GM18858 (cell line): ENCODE measurements at regions not wholly inside any gene's neighbourhood (a gene's known extent, or its start where the extent isn't known, plus 50 kb on each side); places are given as distances from the start of the nearest gene placed in this dataset.
"Not testable (repeated sequence)": the region's sequence is repeated elsewhere in the genome, so short reads cannot be mapped to it uniquely, and the experiment has no call there.

Experiments used
- ATAC-seq: cut with Tn5 transposase; IDR thresholded peaks from one replicate; pipeline ENCODE4 v1.9.1; 2021; ENCODE audit not compliant: unreplicated experiment

DNA sequence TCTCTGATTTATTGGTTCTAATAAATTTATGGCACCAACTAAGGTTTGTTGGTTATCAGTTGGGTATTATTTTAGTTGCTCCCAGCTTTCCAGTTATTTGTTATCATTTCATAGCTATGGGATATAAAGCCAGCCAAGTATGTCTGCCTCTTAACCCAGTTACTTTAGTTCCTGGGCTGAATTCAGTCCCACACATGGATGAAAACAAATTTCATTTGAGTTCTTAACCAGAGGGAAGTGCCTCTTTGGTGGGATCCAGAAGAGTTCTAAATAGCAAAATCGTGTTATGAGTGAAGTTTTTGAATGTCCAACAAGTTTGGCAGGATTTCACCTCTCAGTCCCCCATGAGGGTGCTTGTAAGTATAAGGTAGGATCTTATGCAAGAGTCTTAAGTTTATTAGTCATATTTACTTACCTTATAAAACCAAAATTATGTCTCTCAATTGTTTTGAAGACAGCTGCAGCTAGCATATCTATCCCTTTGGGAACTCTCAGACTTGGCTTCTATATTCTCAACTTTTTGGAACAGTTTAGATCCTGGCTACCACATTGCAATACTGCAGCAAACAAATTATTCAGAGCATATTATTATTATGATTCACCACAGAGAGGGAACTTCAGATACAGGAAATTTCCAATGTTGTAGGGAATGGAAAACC, 683.6 kb downstream of the BCKDHB start:
- no peak for ATAC-seq

- ATAC-seq: not testable (repeated sequence)
These were observed 676.8 kb downstream of the BCKDHB start for GRCh38 chr6:80783271-80783670.

GRCh38 chr6:80771941-80772340, 665.5 kb downstream of the BCKDHB start:
- no peak for ATAC-seq

DNA sequence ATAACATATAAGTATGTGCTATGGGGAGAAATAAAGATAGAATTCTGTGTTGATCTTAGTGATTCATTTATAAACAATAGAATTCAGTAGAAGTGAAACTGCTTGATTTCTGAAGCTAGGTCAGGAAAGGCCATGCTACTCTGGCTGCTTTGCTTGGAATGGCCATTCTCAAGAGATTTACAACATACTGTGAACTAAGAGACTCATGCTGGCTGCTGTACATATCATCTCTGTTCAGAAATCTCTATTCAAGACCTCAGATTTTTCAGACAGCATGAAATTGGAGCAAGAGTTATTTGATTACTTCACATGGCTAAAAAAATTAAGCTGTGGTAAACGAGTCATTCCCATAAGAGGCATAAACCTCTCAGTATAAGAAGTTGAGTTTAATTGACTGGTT, 662.6 kb downstream of the BCKDHB start:
- ATAC-seq: no peak

DNA sequence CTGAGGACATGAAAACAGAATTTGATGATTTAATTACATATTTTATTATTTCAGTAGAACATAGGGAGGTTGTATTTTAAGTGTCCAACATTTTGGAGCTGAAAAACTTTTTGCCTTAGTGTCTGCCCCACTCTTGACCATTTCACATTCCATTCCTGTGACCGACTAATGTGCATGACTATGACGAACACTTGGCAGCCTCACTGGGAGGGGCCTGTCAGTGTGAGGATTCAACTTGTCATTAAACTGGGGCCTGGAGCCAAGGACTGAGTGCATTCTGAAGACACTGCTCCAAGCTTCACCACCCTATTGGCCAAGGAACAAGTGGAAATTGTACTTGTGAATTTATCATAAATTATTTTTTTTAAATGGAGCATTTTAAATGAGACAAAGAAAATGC, 661.3 kb downstream of the BCKDHB start:
- no peak for ATAC-seq

DNA sequence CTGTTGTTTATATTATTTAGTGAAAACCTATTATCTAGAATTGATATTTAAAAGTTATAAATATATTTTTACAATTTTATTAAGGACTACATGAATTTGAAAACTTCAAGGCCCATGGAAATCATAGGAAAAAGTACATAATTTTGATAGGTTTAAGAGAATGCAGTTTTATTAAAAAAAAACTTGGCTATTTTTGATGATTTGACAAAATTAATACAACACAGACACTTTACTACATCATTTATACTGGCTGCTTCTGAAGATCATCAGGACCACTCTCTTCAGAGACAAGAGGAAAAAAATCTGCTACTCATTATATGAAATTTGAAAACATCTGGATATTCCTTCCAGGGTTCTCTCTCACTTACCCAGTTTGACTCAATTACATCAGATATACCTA, 637.7 kb downstream of the BCKDHB start:
- no peak for ATAC-seq

- peak; percentile 55 for ATAC-seq
These were observed 636.0 kb downstream of the BCKDHB start for GRCh38 chr6:80742481-80742880.

- ATAC-seq: no peak
These were observed 627.2 kb downstream of the BCKDHB start for GRCh38 chr6:80733641-80734040.

DNA sequence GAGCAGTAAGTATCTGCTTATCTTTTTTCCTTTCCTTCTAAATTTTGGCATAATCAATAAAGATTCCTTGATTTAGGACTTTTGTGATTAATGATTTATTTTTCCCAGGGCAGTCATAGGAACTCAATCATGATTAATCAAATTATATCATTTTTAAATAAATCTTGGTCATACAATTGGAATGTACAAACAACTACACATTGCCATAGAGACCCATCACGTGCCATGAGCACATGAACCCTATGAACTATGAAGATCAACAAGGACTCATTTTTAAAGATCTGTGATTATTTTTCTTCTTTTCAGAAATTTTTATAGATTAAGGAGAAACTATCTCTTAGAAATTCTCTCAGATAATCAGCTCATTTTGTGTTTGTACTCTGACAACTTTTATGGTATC, 622.4 kb downstream of the BCKDHB start:
- no peak for ATAC-seq

- no peak for ATAC-seq
These were observed 621.8 kb downstream of the BCKDHB start for GRCh38 chr6:80728101-80728750.

DNA sequence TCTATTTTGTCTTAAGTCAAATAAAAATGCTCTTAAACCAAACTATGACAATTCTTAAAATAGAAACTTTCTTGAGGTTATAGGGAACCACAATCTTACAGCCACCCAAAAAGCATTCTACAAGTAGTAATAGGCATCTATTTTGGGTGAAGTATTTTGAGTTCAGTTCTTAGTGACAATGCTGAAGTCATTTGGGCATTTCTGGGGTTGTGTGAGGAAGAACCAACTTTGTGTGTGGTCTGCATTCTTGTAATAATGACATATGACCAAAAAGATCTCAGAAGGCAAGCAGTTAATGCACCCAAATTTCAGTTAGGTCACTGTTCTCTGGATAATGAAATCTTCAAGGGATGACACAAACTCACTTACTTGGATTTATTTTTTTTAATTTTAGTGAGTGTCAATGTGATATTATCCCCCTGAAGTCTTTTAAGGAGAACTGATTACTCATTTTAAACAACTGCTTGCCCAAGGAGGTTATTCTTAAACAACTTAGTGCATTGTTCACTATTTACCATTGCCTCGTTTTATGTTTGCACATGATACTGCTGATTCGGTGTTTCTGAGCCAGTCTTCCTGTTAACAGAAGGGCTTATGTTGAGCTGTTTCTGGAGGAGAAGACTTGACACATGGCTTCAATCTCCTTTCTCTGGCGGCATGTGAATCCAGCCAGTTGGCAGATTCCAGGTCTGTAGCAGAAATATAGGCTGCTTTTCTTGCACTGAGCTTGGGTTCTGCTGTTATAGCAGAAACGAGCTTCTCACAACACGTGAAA, 618.9 kb downstream of the BCKDHB start:
- no peak for ATAC-seq

- ATAC-seq: no peak
These were observed 614.4 kb downstream of the BCKDHB start for GRCh38 chr6:80720824-80721223.

DNA sequence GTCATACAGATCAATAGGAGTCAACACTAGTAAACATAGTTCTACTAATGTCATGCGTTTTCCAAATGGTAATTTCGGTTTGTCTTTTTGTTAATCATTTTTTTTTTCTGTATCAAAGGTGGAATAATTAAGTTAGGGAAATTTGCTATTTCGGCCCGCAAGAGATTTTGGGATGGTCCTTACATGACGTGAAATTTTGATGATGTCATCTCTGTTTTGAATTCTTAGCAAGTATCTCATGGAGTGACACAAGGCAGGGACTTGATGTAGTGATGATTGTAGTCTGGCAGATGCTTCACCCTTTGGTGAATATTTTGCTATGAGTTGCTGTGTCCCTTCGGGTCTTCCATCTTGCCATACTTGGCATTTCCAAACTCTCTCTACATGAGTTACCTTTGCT, 608.0 kb downstream of the BCKDHB start:
- ATAC-seq: no peak

GRCh38 chr6:80698459-80698858, 592.0 kb downstream of the BCKDHB start:
- ATAC-seq: no peak

DNA sequence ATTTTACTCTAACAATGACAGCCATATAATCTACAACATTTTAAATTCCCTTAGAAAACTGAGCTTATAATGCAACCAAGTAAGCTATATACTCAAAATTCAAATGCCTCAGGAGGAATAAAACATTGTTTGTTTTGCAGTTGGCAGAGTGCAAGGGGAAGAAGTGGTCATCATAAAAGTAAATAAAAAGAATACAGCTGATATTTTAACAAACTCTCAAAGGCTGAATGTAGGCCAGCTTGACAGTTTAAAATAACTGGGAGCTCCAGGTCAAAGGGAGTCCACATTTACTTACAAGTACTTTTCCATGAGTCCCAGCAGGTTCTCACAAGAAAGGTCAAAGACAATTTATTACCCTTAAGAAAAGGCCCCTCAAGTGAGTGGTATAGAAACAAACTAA, 589.8 kb downstream of the BCKDHB start:
- no peak for ATAC-seq

DNA sequence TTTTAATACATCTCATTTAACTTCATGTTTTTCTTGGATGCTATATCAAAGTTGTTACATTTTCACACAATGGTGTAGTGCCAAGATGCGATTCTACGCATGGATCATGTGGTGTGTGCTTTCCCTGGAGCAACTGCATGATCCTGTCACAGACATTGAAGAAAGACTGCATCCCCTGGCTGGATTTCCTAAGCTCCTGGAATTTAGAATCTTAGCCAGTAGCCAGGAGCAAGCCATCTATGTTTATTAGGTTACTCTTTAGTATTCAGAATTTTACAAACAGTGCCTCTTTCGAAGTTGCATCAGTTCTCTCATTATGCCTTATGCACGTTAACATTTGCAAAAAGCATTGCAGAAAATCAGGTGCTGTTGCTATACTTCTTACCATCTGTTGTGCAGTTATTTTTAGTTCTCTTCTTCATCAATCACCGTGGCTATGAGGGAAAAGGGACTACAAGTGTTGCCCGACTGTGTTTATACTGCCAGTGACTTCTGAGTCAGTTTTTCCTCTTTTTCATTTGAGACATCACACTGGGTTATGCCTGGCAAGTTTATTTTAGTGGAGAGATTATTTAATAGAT, 584.2 kb downstream of the BCKDHB start:
- ATAC-seq: no peak

GRCh38 chr6:80689716-80690395, 583.4 kb downstream of the BCKDHB start:
- no peak for ATAC-seq

DNA sequence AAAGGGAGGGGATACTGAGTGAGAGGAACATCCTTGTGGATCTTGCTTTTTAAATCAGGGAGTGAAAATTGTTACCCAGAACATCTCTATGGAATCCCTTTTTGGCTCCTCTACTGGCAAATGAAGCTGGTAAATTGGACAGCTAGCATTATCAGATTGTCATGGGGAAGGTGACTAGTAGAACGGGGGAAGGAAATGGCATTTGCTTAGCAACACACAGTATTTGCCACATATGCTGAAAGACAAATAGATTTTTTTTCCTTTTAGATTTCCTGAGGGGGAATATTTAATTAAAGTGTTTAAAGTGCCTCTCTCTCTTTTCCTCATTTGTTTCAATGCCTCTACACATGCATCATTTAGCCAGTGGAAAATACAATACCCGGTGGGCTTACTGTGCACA, 573.5 kb downstream of the BCKDHB start:
- ATAC-seq: no peak

- no peak for ATAC-seq
These were observed 569.9 kb downstream of the BCKDHB start for GRCh38 chr6:80676386-80676785.

DNA sequence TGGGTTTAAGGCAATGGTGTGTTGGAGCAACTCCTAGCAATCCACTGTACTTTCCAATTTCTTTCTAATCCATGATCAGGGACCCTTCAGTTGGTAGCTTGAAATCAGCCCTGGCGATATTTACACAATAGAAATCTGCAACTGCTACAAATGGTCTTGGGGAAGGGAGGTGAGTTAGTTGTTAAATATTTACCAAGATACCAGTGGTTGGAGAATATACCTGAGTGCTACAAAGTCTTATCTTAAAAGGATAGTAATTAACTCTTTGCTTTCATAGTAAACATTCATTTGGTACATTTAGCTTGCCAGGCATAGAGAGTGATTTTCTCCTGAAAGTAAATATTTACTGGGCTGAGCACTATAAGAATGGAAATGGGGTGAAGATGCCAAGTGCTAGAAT, 568.2 kb downstream of the BCKDHB start:
- ATAC-seq: no peak

GRCh38 chr6:80673367-80673766, 566.9 kb downstream of the BCKDHB start:
- ATAC-seq: no peak
